M059J (cell line): ENCODE measurements at regions not wholly inside any gene's neighbourhood (a gene's known extent, or its start where the extent isn't known, plus 50 kb on each side); places are given as distances from the start of the nearest gene placed in this dataset.
"Not testable (repeated sequence)": the region's sequence is repeated elsewhere in the genome, so short reads cannot be mapped to it uniquely, and the experiment has no call there.

Experiments used
- DNase-seq: peaks from one replicate; pipeline ENCODE4 v3.0.0-alpha.2; 2012; ENCODE audit warnings: low read depth

GRCh38 chr7:20083781-20084180, 133.4 kb downstream of the MACC1 start:
- peak; percentile 93 for DNase-seq

- no peak for DNase-seq
Measured at GRCh38 chr7:20079080-20079479, 138.1 kb downstream of the MACC1 start.

GRCh38 chr7:20076835-20077234, 140.3 kb downstream of the MACC1 start:
- DNase-seq: no peak

GRCh38 chr7:20075992-20076820, 141.0 kb downstream of the MACC1 start:
- DNase-seq: peak; percentile 9

GRCh38 chr7:20075440-20075839, 141.7 kb downstream of the MACC1 start:
- DNase-seq: no peak

GRCh38 chr7:20068004-20068403, 149.2 kb downstream of the MACC1 start:
- not testable (repeated sequence) for DNase-seq

GRCh38 chr7:20064974-20065862, 152.0 kb downstream of the MACC1 start:
- DNase-seq: peak; percentile 95

- peak; percentile 95 for DNase-seq
Measured at GRCh38 chr7:20064181-20064970, 152.8 kb downstream of the MACC1 start.

- no peak for DNase-seq
Measured at GRCh38 chr7:20063644-20064043, 153.5 kb downstream of the MACC1 start.

- DNase-seq: no peak
Measured at GRCh38 chr7:20062932-20063331, 154.3 kb downstream of the MACC1 start.

GRCh38 chr7:20053334-20054104, 163.7 kb downstream of the MACC1 start:
- DNase-seq: no peak

GRCh38 chr7:20050241-20050966, 166.8 kb downstream of the MACC1 start:
- DNase-seq: no peak

- DNase-seq: peak; percentile 26
Measured at GRCh38 chr7:20038676-20039075, 178.5 kb downstream of the MACC1 start.

- no peak for DNase-seq
Measured at GRCh38 chr7:20035279-20035875, 181.8 kb downstream of the MACC1 start.

GRCh38 chr7:20033621-20034400, 183.4 kb downstream of the MACC1 start:
- peak; percentile 82 for DNase-seq

GRCh38 chr7:20032741-20033140, 184.4 kb downstream of the MACC1 start:
- DNase-seq: no peak

GRCh38 chr7:20030915-20031362, 186.2 kb downstream of the MACC1 start:
- peak; percentile 85 for DNase-seq

- DNase-seq: peak; percentile 24
Measured at GRCh38 chr7:20030417-20030816, 186.8 kb downstream of the MACC1 start.

- DNase-seq: no peak
Measured at GRCh38 chr7:20026762-20027161, 190.4 kb downstream of the MACC1 start.
